Mesenchymal stem cell (in vitro differentiated cells and primary cell): ENCODE measurements at regions not wholly inside any gene's neighbourhood (a gene's known extent, or its start where the extent isn't known, plus 50 kb on each side); places are given as distances from the start of the nearest gene placed in this dataset.

Experiments
- DNase-seq: peaks from one replicate; pipeline ENCODE4 v3.0.0-alpha.2; 2013
- H2AFZ ChIP-seq: one replicate; pipeline ENCODE4 v1.6.1; 2013; ENCODE audit warnings: low read depth, mild to moderate bottlenecking, control low read depth, inconsistent platforms, low read length, moderate library complexity
- H2AK5ac ChIP-seq: 2 replicates; pipeline ENCODE4 v1.6.1; 2013; ENCODE audit warnings: low read length, moderate library complexity, mild to moderate bottlenecking, inconsistent platforms; ENCODE audit not compliant: severe bottlenecking
- H2BK120ac ChIP-seq: one replicate; pipeline ENCODE4 v1.6.1; 2013; ENCODE audit warnings: low read depth, mild to moderate bottlenecking, inconsistent platforms, low read length, moderate library complexity
- H2BK12ac ChIP-seq, 2 experiments: one replicate each; pipeline ENCODE4 v1.6.1; 2013; ENCODE audit warnings: inconsistent platforms in 2 of 2, low read length in 2 of 2, mild to moderate bottlenecking in 2 of 2, moderate library complexity in 2 of 2, control low read depth in 1 of 2
- H2BK15ac ChIP-seq: one replicate; pipeline ENCODE4 v1.6.1; 2013; ENCODE audit warnings: mild to moderate bottlenecking, low read depth, inconsistent platforms; ENCODE audit not compliant: poor library complexity, severe bottlenecking
- H2BK5ac ChIP-seq: 2 replicates; pipeline ENCODE4 v1.6.1; 2013; ENCODE audit warnings: low read depth, mild to moderate bottlenecking, low read length, control low read depth, inconsistent platforms; ENCODE audit not compliant: poor library complexity, severe bottlenecking
- H3K14ac ChIP-seq, 2 experiments: one replicate each; pipeline ENCODE4 v1.6.1; 2013; ENCODE audit warnings: inconsistent platforms in 2 of 2, low read length in 2 of 2, control low read depth in 1 of 2, mild to moderate bottlenecking in 1 of 2, moderate library complexity in 1 of 2
- H3K18ac ChIP-seq, 2 experiments: one replicate each; pipeline ENCODE4 v1.6.1; 2013; ENCODE audit warnings: inconsistent platforms in 2 of 2, low read length in 2 of 2, control low read depth in 1 of 2, low read depth in 1 of 2, mild to moderate bottlenecking in 1 of 2
- H3K23ac ChIP-seq, 2 experiments: one replicate each; pipeline ENCODE4 v1.6.1; 2013; ENCODE audit warnings: inconsistent platforms in 2 of 2, low read length in 2 of 2, mild to moderate bottlenecking in 2 of 2, moderate library complexity in 2 of 2, control low read depth in 1 of 2
- H3K27ac ChIP-seq: 2 replicates; pipeline ENCODE4 v1.5.1; 2013; ENCODE audit warnings: mild to moderate bottlenecking, moderate library complexity, low read length, control low read depth, inconsistent platforms; ENCODE audit not compliant: poor library complexity, severe bottlenecking
- H3K27me3 ChIP-seq, 2 experiments: 2 replicates each; pipeline versions ENCODE4 v1.6.1 to v1.7.0; 2013; ENCODE audit warnings: low read length in 2 of 2, mild to moderate bottlenecking in 2 of 2, moderate library complexity in 2 of 2, control low read depth in 1 of 2, inconsistent platforms in 1 of 2; ENCODE audit not compliant: control insufficient read depth in 1 of 2, insufficient read depth in 1 of 2
- H3K36me3 ChIP-seq, 2 experiments: 2 replicates each; pipeline versions ENCODE4 v1.6.1 to v1.7.0; 2013; ENCODE audit warnings: low read length in 2 of 2, control low read depth in 1 of 2, inconsistent platforms in 1 of 2, low read depth in 1 of 2, mild to moderate bottlenecking in 1 of 2; ENCODE audit not compliant: insufficient read depth in 2 of 2, control insufficient read depth in 1 of 2
- H3K4ac ChIP-seq, 2 experiments: one replicate each; pipeline ENCODE4 v1.6.1; 2013; ENCODE audit warnings: inconsistent platforms in 2 of 2, low read length in 2 of 2, mild to moderate bottlenecking in 2 of 2, moderate library complexity in 2 of 2, control low read depth in 1 of 2, low read depth in 1 of 2
- H3K4me1 ChIP-seq: 2 replicates; pipeline ENCODE4 v1.6.1; 2013; ENCODE audit warnings: low read depth, low read length, control low read depth; ENCODE audit not compliant: control insufficient read depth, insufficient read depth
- H3K4me2 ChIP-seq: 2 replicates; pipeline ENCODE4 v1.6.1; 2013; ENCODE audit warnings: low read length, mild to moderate bottlenecking, inconsistent platforms; ENCODE audit not compliant: poor library complexity, severe bottlenecking
- H3K4me3 ChIP-seq, 2 experiments: 2 replicates each; pipeline versions ENCODE4 v1.5.1 to v1.7.0; 2013; ENCODE audit warnings: low read length in 2 of 2, mild to moderate bottlenecking in 2 of 2, control low read depth in 1 of 2, low read depth in 1 of 2; ENCODE audit not compliant: insufficient read depth in 1 of 2
- H3K79me1 ChIP-seq: replicated peaks from 2 replicates; pipeline ENCODE4 v1.6.1; 2013; ENCODE audit warnings: mild to moderate bottlenecking, control low read depth, low read length, inconsistent platforms; ENCODE audit not compliant: poor library complexity, severe bottlenecking
- H3K9ac ChIP-seq: 2 replicates; pipeline ENCODE4 v1.7.0; 2013; ENCODE audit warnings: mild to moderate bottlenecking, low read length, moderate library complexity
- H3K9me3 ChIP-seq: 2 replicates; pipeline ENCODE4 v1.7.0; 2013; ENCODE audit warnings: mild to moderate bottlenecking, low read length; ENCODE audit not compliant: control insufficient read depth
- H4K8ac ChIP-seq: one replicate; pipeline ENCODE4 v1.6.1; 2013; ENCODE audit warnings: inconsistent platforms, mild to moderate bottlenecking, low read length, moderate library complexity
- H4K91ac ChIP-seq: one replicate; pipeline ENCODE4 v1.6.1; 2013; ENCODE audit warnings: mild to moderate bottlenecking, low read length, inconsistent platforms
- WGBS: methylation state at CpG from one replicate; pipeline ENCODE4 v1.1.7; 2013; ENCODE audit warnings: mixed read lengths; 5-methylcytosine and 5-hydroxymethylcytosine counted together

GRCh38 chr5:89041249-89041779, 158.3 kb upstream of the MEF2C start:
- H3K4me1 ChIP-seq = no peaks in the 10 kb centered on the region
- no peak overlapping the region for H2BK12ac ChIP-seq
- H2BK15ac ChIP-seq = no peak overlapping the region
- H3K9me3 ChIP-seq = no peaks in the 10 kb centered on the region
- no peak overlapping the region for H2BK120ac ChIP-seq
- 63% methylated on average over 3 of the region's 3 CpGs for WGBS
- H3K18ac ChIP-seq = no peak overlapping the region
- no peak overlapping the region for H3K4me2 ChIP-seq
- no peak overlapping the region for H2BK5ac ChIP-seq
- DNase-seq = no peak
- no peak overlapping the region for H3K4ac ChIP-seq
- no peak overlapping the region for H2AFZ ChIP-seq
- H3K14ac ChIP-seq = no peak overlapping the region
- H4K91ac ChIP-seq = no peak overlapping the region
- no peak overlapping the region for H2AK5ac ChIP-seq
- H3K4me3 ChIP-seq = no peak overlapping the region
- H3K36me3 ChIP-seq = no peaks in the 10 kb centered on the region
- H4K8ac ChIP-seq = no peak overlapping the region
- H3K27me3 ChIP-seq = peaks cover 0 to 5% of the 10 kb centered on the region in 2 experiments
- no peak overlapping the region for H3K23ac ChIP-seq
- no peak overlapping the region for H3K27ac ChIP-seq
- H3K79me1 ChIP-seq = no peaks in the 10 kb centered on the region
- no peak overlapping the region for H3K9ac ChIP-seq

- H2BK120ac ChIP-seq = no peak overlapping the region
- H3K27ac ChIP-seq = no peak overlapping the region
- no peaks in the 10 kb centered on the region for H3K9me3 ChIP-seq
- no peak overlapping the region for H3K4me2 ChIP-seq
- H3K4me3 ChIP-seq = no peak overlapping the region
- peak overlapping the region in 1 of 2 experiments; percentile 23 for H2BK12ac ChIP-seq
- no peak overlapping the region for H4K8ac ChIP-seq
- no peak overlapping the region for H3K23ac ChIP-seq
- H4K91ac ChIP-seq = no peak overlapping the region
- H3K9ac ChIP-seq = no peak overlapping the region
- H3K36me3 ChIP-seq = no peaks in the 10 kb centered on the region
- H2BK15ac ChIP-seq = no peak overlapping the region
- H3K14ac ChIP-seq = no peak overlapping the region
- no peak overlapping the region for H2AFZ ChIP-seq
- no peaks in the 10 kb centered on the region for H3K4me1 ChIP-seq
- no peak overlapping the region for H3K18ac ChIP-seq
- H3K79me1 ChIP-seq = no peaks in the 10 kb centered on the region
- 43% methylated on average over 7 of the region's 8 CpGs for WGBS
- no peak overlapping the region for H3K4ac ChIP-seq
- no peak overlapping the region for H2BK5ac ChIP-seq
- peak; percentile 41 for DNase-seq
- no peaks in the 10 kb centered on the region for H3K27me3 ChIP-seq
- H2AK5ac ChIP-seq = no peak overlapping the region
These were observed 153.9 kb upstream of the MEF2C start for GRCh38 chr5:89036704-89037489.

- no peak overlapping the region for H4K8ac ChIP-seq
These were observed 153.2 kb upstream of the MEF2C start for GRCh38 chr5:89036166-89036565.

GRCh38 chr5:89034588-89034987, 151.6 kb upstream of the MEF2C start:
- Histone ChIP-seq H2AK5ac (no peak overlapping the region), H3K4ac (no peak overlapping the region), H2AFZ (no peak overlapping the region), H4K8ac (no peak overlapping the region), H3K23ac (no peak overlapping the region), H3K14ac (peak overlapping the region in 1 of 2 experiments; percentile 75), H2BK15ac (no peak overlapping the region), H3K27me3 (no peaks in the 10 kb centered on the region), H3K9ac (no peak overlapping the region), H2BK5ac (no peak overlapping the region), H3K4me1 (no peaks in the 10 kb centered on the region), H3K18ac (peak overlapping the region in 1 of 2 experiments; percentile 21), H4K91ac (no peak overlapping the region), H3K36me3 (no peaks in the 10 kb centered on the region), H3K79me1 (no peaks in the 10 kb centered on the region), H3K9me3 (no peaks in the 10 kb centered on the region), H3K27ac (no peak overlapping the region), H2BK12ac (peak overlapping the region in 1 of 2 experiments; percentile 42), H3K4me3 (no peak overlapping the region), H3K4me2 (no peak overlapping the region), H2BK120ac (no peak overlapping the region)
- WGBS = 36% methylated on average over 1 of the region's 2 CpGs
- DNase-seq = peak; percentile 24

More at GRCh38 chr5:89036166-89036565, 153.2 kb upstream of the MEF2C start:
- no peak overlapping the region for H3K18ac ChIP-seq
- no peak overlapping the region for H4K91ac ChIP-seq
- no peak overlapping the region for H2BK15ac ChIP-seq
- H2BK12ac ChIP-seq = no peak overlapping the region
- no peak overlapping the region for H2BK5ac ChIP-seq
- H2BK120ac ChIP-seq = no peak overlapping the region
- no peak overlapping the region for H3K9ac ChIP-seq
- no peak overlapping the region for H2AK5ac ChIP-seq
- no peaks in the 10 kb centered on the region for H3K27me3 ChIP-seq
- no peaks in the 10 kb centered on the region for H3K4me1 ChIP-seq
- H3K36me3 ChIP-seq = no peaks in the 10 kb centered on the region
- no peak overlapping the region for H3K4me2 ChIP-seq
- no peaks in the 10 kb centered on the region for H3K9me3 ChIP-seq
- no peak for DNase-seq
- no peaks in the 10 kb centered on the region for H3K79me1 ChIP-seq
- no peak overlapping the region for H2AFZ ChIP-seq
- H3K4ac ChIP-seq = no peak overlapping the region
- H3K27ac ChIP-seq = no peak overlapping the region
- H3K4me3 ChIP-seq = no peak overlapping the region
- WGBS = 91% methylated on average over 6 of the region's 6 CpGs
- H3K23ac ChIP-seq = no peak overlapping the region
- no peak overlapping the region for H3K14ac ChIP-seq
